GM18499 (cell line): ENCODE measurements at regions not wholly inside any gene's neighbourhood (a gene's known extent, or its start where the extent isn't known, plus 50 kb on each side); places are given as distances from the start of the nearest gene placed in this dataset.

ENCODE experiments used
- ATAC-seq: cut with Tn5 transposase; IDR thresholded peaks from one replicate; pipeline ENCODE4 v1.9.1; 2021; ENCODE audit warnings: moderate number of reproducible peaks; ENCODE audit not compliant: insufficient read depth, unreplicated experiment

DNA sequence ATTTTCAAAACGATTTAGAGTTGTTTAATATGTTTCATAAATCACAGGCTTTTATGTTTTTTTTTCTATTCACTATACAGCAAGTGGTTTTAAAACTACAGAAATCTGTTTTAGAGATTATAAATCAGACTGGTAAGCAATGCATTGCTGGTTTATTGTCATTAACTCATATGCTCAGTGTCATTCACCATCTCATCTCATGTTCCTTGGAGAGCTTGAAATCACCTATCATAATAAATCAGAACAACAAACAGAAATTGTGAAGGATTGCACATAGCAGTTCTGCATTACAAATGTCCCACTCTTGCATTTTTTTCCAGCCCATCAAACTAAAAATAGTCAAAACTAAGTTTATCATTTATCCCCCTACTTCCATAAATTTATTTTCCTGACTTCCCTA lies 470.8 kb downstream of the FSCB start:
- ATAC-seq = no peak

DNA sequence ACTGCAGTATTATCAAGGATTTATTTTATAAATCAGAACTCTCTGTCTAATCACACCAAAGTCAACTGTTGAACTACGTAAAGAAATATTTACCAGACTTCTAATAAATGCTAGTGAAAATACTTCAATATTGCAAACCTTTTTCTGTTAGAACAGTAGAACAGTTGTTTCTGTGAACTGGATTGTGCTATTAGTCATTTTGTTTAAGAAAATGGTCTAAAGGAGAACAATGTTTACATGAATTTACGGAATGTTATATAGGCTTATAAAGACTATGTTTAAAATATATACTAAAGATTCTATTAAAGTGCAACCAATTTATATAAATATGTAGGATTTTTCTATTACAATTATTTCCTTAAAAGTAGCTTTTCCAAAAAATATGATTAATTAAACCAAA lies 471.4 kb downstream of the FSCB start:
- no peak for ATAC-seq

DNA sequence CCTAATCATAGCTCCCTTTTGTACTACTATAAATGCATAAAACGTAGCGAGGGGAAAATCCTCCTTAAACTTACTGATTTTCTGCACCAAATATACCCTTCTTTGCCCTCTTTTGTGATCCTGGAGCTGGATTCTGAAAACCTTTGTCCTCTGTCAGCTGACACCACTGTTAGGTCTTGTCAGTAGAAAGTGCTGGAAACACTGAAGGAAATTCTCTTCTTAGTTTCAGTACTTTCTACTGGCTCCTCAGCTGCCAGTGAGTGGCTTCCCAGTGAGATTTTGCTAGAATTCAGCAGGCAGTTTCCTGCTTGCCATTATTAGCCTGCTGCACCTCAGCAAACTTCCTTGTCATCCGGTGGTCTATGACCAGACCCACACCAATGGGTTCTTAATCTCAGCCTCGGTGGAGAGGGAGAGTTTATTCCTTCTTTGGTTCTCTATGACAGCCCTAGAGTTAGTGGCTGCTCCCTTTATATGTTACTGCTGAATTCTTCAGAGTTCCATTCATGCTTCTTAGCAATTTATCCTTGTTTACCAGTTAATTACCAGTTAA lies 476.2 kb downstream of the FSCB start:
- ATAC-seq = no peak

DNA sequence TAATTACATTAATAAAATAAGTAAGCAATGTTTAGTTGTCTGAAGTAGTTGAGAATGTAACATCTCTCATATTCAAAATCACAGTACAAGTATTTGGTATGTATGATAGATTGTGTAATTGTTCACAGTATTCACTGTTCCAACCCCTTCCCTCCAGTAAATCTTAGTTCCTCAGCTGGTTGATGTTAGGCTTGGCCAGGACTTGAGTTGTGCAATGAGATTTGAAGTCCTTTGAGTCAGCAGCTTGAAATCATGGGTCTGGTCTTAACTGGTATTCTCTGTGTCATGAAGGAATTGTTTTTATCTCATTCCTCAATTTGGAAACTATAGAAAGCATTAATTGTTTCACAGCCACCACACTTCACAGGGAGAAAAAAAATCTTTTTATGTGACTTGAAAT lies 477.1 kb downstream of the FSCB start:
- no peak for ATAC-seq

DNA sequence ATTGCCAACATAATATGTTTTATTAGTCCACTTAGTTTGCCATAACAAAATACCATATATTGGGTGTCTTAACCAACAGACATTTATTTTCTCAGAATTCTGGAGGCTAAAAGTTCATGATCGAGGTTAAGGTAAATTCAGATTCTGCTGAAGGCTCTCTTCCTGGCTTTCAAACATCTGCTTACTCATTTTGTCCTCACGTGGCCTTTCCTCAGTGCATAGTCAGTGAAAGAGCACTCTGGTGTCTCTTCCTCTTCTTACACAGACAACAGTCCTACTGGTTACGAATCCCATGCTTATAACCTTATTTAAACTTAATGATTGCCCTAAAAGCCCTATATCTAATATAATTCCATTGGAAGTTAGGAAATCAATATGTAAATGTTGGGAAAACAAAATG lies 479.7 kb downstream of the FSCB start:
- ATAC-seq = no peak

DNA sequence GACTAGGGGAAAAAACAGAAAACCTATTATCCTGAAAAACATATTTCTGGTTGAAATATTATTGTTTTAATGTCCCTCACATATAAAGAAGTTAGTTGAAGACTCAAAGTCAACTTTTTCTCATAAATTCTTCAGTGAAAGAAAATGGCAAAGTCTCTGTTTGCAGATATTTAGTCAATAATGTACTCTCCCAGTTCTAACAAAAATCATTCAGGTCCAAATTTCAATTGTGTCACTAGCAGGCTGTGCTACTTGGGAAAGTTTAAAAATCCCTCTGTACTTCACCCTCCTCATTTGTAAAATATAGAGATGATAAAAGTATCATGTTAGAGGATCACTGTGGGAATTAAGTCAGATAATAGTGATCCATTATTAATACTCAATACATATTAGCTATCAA lies 496.5 kb downstream of the FSCB start:
- ATAC-seq = no peak

DNA sequence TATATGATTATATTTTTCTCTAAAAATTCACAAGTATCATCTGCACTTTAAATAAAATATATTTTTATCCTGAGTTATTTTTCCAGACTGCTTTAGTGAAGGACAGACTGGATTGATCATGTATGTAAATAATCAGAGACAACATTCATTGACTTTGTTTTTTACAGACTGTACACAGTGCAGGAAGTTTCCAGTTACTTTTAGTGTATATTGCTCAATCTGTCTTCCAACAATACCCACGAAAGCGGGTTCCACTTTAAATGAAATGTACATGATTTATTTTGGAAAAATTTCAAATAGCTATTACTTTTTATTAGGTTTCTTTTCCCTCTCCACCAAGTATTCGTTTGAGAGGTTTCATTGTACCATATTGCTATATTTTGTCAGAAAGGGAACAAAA lies 497.0 kb downstream of the FSCB start:
- no peak for ATAC-seq

DNA sequence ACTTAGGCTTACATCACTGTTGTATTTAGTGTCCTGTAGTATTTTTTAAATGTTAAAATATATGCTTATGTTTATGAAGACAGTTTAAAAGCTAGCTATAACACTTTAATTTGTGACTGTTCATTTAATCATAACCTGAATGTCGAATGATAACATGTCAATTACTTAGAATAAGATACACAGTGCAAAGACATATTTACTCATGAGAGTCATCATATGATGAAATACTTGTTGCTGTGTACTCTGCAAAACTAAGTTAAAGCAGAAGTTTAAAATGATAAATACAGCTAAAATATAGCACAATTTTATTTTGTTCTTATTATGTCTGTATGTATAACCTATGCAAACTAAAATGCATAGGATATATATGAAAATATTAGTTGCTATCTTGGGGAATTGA lies 497.4 kb downstream of the FSCB start:
- no peak for ATAC-seq

DNA sequence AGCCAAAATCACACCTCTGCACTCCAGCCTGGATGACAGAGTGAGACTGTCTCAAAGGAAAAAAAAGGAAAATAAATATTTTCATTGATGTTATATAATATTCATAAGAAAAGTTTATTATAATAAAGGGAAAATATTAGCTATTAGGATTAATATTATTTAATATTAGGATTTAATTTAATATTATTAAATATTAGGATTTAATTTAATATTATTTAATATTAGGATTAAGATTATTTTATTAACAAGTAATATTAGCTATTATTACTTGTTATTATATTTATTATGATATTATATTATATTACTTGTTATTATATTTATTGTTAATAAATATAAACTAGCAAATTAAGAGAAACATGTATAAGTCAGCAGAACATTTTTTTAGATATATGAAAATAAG lies 518.1 kb downstream of the FSCB start:
- ATAC-seq = no peak

DNA sequence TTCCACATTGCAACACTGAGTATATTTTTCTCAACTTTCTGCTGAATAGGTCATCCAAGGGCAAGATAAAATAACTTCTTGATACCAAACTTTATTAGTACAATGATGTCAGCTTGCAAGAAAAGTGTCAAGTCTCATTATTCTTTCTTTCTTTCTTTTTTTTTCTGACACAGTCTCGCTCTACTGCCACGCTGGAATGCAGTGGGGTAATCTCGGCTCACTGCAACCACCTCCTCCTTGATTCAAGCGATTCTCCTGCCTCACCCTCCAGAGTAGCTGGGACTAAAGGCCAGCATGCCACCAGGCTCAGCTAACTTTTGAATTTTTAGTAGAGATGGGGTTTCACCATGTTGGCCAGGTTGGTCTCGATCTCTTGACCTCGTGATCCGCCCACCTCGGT lies 523.4 kb downstream of the FSCB start:
- no peak for ATAC-seq

DNA sequence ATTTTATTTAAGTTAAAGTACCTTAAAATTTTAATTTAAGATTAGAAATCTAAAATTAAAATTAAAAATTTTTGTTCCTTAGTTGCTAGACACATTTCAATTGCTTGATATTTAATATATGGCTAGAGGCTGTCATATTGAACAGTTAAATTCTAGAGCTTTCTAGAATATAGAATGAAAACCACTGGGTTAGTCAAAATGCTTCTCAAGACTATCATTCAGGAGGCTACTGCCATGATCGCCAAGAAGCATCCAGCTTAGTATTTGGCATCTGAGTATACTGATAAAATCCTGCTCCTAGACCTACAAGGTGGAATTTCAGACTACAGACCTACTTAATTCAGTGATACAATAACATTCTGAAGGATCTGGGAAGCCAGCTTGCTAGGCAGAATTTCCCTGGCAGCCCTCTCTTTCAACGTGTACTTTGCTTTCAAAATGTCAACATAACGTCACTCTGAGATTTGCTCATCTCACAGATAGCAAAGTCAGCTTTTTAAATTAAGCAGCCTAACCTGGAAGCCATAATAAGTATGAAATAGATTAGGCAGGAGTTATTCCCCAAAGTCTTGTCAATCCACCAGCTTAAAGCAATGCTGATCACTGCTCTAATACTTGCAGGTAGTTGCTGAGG lies 525.8 kb downstream of the FSCB start:
- ATAC-seq = no peak

DNA sequence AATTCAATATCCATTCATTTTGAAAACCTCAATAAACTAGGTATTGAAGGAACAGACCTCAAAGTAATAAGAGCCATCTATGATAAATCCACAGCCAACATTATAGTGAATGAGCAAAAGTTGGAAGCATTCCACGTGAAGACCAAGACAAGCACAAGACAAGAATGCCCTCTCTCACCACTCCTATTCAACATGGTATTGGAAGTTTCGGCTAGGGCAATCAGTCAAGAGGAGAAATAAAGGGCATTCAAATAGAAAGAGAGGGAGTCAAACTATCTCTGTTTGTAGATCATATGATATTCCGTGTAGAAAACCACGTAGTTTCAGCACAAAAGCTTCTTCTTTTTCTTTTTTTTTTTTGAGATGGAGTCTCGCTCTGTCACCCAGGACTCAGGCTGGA lies 550.3 kb downstream of the FSCB start:
- ATAC-seq = no peak

DNA sequence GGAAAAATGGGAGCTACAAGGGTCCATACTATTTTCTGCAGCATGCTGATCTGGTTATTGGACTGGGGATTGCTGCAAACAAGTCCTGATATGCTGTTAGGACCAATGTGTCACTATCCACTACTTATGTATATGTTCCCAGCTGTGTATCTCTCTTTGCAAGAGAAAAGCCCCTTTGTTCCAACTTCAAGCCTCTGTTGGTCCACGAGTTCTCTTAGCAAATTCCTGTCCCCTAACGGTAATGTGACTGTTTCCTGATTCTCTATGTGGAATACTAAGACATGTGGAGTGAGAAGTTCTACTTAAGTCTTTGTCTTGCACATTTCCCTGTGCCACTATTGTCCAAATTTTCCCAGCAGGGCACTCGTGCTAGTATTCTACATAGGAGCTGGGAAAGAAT lies 557.7 kb downstream of the FSCB start:
- ATAC-seq = no peak

DNA sequence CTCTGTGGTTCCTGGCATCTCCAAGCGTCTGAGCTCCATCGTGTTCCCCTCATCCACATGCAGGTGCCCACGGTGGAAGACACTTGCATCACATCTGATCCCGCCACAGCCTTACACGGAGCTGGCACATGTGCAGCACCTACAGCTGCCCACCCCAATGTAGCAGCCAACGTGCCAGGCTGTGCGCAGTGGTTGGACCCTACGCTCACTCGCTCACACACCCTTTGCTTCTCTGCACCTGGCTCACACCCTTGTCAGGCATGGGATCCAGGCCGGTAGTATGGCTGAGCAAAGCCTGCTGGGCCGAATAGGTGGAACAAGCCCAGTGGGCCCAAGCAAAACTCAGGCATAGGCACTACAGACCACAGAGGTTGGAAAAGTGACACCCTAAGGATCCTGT lies 567.2 kb downstream of the FSCB start:
- ATAC-seq = no peak

DNA sequence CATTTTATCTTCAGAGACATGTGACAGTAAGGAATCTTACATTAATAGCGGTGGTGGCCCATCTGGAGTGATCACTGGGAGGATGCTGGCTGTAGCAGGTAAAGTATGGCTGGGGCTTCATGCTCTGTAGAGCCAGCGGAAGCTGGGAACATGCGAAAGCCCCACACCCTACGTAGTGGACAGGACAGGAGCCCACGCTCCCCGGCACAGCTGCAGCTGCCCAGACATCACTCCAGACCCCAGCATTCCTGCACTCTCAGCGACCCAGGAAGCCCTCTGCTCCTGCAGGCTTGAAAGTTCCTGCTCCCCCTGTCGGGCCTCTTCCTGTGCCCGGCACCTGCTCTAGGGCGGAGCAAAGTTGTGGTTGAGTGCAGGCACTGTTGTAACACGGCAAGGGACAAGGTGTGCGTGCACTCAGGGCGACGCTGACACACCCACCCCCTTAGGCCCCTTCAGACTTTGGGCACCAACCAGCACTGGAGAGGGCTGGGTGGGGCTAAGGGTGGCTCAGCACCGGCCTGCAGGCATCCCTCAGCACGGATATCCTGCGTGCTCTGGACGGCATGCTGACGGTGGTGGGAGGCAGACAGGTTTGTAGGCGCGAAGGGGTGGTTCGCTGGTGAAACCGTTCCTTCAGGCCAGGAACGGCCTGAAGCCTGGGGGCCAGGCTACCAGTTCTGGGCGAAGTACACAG lies 568.3 kb downstream of the FSCB start:
- no peak for ATAC-seq

DNA sequence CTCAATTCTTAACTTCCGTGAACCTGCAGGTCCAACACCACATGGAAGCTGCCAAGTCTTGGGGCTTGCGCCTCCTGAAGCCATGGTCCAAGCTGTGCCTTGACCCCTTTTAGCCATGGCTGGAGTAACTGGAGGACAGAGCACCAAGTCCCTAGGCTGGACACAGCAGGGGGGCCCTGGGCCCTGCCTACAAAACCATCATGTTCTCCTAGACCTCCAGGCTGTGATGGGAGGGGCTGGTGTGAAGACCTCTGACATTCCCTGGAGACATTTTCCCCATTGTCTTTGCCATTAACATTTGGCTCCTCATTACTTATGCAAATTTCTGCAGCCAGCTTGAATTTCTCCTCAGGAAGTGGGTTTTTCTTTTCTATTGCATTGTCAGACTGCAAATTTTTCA lies 570.1 kb downstream of the FSCB start:
- ATAC-seq = no peak

DNA sequence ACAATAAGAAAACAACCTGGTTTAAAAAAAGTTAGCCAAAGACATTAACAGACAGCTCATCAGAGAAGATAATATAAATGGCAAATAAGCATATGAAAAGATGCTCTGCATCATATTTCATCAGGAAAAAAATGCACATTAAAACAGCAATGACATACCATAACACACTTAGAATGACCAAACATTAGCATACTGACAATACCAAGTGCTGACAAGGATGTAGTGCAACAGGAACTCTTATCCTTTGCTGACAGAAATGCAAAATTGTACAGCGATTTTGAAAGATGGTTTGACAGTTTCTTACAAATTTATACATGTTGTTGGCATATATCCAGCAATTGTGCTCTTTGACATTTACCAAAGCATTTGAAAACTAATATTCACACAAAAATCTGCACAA lies 573.0 kb downstream of the FSCB start:
- ATAC-seq = no peak

DNA sequence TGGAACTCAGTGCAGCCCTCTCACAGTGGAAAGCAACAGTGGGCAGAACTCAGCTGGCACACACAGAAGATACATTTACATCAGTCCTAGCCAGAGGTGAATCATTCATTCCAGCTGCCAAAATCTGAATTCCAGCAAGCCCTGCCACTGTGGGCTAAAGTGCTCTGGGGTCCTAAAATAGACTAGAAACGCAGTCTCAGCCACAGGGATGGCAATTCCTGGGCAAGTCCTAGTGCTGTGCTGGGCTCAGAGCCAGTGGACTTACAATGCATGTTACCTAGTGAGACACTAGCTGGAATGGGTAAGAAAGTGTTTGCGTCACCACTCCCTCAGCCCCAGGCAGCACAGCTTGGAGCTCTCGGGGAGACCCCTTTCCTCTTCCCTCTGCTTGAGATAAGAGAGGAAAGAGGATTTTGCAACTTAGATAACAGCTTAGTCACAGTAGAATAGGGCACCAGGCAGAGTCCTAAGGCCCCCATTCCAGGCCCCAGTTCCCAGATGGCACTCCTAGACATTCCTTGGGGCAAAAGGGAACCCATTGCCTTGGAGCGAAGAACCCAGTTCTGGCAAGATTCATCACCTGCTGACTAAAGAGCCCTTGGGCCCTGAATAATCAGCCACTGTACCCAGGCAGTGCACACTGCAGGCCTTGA lies 592.9 kb downstream of the FSCB start:
- ATAC-seq = no peak

DNA sequence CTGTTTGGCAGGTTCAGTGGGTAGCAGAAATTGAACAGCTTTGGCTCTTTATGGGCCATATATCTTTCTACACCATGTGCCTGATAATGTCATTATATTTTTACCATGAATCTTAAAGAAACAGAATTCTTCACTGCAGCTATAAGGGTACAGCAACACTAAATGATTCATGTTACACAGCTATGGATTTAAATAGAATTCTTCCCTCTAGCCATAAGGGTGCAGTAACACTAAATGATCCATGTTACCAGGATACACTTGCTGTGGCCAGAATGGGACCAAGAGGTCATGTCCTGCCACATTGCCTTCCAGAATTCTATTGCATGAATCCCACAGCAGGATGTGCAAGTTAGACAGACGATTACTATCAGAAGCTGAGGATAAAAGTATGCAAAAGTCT lies 603.9 kb downstream of the FSCB start:
- ATAC-seq = no peak

DNA sequence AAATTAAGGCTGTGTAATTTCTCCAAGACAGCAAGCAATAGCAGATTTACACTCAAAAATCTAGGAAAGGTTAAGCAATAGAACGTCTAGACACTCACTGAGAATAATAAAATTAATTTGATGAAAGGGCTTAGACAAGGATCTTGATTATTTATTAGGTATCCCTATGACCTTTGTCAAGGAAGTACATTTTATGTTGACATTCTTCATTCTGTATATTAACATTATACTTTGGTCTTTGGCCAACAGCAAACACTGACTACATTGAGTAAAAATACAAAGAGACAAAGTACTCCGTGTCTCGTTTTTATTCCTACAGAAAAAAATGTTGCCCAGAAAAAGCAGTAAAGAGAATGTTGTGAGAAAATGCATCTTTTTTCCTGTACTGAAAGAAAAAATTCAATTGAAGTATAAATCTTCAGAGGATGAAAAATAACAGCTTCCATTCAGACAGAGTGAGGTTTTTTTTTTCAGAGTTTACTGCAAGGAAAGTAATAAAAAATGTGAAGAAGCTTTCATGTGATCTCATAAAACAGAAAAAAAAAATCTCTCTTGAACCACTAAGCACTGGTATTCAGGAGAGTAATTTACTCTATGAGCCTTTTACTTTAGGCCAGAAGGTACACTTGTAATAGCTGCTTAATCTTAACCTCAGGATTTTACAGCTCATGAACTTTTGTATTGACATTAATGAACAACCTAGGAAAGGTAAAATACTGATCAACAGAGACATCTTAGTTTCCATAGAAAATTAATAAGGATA lies 605.0 kb downstream of the FSCB start:
- no peak for ATAC-seq

DNA sequence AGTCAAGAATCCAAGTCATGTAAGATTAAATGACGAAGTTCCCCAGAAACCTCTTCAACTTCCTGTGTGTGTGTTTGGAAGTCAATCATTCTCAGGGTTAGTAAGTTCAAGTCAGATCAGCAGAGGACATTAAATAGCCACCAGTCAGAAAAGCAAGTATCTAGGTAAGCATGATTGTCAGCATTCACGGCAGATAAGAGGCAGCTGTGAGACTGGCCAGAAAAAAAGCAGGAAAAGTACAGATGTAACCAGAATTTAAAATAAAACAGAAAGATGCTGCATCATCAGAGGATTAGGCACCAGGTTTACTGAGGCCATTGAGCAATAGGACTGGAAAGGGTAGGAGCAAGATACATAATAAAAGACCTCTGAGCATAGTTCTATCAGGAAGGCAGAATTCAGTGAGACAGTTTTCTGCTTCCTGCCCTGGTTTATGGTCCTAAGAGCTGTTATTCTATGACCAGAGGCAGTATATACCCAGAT lies 606.9 kb downstream of the FSCB start:
- no peak for ATAC-seq
